Thyroid gland (tissue), 4 donors: ENCODE measurements at regions not wholly inside any gene's neighbourhood (a gene's known extent, or its start where the extent isn't known, plus 50 kb on each side); places are given as distances from the start of the nearest gene placed in this dataset.

ENCODE experiments used
- POLR2A ChIP-seq, 2 donors: fragments of 450-650 bp; IDR thresholded peaks; one replicate each; pipeline ENCODE4 v1.6.1; 2017; ENCODE audit warnings: antibody characterized with exemption in 2 of 2, mild to moderate bottlenecking in 2 of 2, moderate library complexity in 1 of 2
- TF ChIP-seq, protein P1 (sequence below), 6 experiments: fragments of 200-600 bp in 3 of 6; fragments of 450-650 bp in 3 of 6; sonication (generic) in 3 of 6; IDR thresholded peaks; one replicate each; pipeline ENCODE4 v1.5.1; 2016 to 2019; ENCODE audit warnings: antibody characterized with exemption in 6 of 6, mild to moderate bottlenecking in 2 of 6, inconsistent platforms in 1 of 6, moderate library complexity in 1 of 6

DNA sequence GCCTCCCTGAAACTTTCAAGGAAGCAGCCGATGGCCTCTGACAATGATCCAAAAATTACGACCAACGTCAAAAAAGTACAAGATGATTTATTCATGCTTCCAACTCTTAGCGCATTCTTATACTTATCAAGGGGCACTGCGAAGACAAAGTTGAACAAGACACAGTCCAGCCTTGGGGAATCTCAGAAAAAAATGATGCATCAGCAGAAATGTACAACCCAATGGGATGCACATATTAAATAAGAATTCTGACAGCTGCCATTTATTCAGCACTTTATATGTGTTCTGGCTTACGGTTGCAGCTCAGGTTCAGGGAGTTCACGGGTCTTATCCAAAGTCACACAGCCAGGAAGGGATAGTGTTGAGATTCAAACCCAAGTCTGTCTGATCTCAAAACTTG, 96.0 kb upstream of the CPLX2 start:
- TF ChIP-seq, protein P1, sequence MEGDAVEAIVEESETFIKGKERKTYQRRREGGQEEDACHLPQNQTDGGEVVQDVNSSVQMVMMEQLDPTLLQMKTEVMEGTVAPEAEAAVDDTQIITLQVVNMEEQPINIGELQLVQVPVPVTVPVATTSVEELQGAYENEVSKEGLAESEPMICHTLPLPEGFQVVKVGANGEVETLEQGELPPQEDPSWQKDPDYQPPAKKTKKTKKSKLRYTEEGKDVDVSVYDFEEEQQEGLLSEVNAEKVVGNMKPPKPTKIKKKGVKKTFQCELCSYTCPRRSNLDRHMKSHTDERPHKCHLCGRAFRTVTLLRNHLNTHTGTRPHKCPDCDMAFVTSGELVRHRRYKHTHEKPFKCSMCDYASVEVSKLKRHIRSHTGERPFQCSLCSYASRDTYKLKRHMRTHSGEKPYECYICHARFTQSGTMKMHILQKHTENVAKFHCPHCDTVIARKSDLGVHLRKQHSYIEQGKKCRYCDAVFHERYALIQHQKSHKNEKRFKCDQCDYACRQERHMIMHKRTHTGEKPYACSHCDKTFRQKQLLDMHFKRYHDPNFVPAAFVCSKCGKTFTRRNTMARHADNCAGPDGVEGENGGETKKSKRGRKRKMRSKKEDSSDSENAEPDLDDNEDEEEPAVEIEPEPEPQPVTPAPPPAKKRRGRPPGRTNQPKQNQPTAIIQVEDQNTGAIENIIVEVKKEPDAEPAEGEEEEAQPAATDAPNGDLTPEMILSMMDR (IDR thresholded peaks at IDR 0.05): no peak
- TF ChIP-seq POLR2A (IDR thresholded peaks at IDR 0.05): no peak
